Epithelial cell of prostate (primary cell): ENCODE measurements at regions not wholly inside any gene's neighbourhood (a gene's known extent, or its start where the extent isn't known, plus 50 kb on each side); places are given as distances from the start of the nearest gene placed in this dataset.
A peak's percentile ranks its signal among the peaks of the same experiment; 100 is the strongest.

Experiments
- DNase-seq: peaks from one replicate; pipeline ENCODE4 v3.0.0-alpha.2; 2011; ENCODE audit warnings: low read depth, low spot score
- H3K27ac ChIP-seq: fragments of 450-650 bp; 2 replicates; pipeline ENCODE4 v1.5.1; 2017; ENCODE audit warnings: mild to moderate bottlenecking

DNA sequence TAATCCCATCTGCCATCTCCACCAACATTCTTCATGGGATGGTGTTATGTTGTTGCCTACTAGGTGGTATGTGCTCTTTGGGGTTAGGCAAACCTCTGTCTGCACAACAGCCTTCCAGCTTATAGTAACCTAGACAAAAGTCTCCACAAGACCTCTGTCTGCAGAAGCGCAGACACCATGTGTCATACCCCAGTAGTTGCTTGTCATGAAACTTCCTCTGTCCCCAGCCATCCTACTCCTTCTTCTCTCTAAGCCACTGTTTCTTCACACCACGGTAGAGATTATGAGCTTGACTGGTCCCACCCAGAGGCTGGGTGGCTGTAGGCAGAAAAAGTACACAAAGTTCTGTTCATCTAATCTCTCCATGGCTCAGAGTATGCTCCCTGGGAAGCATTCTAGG, 100.3 kb downstream of the MAF start:
- DNase-seq, result no peak
- no peak overlapping the region for H3K27ac ChIP-seq

DNA sequence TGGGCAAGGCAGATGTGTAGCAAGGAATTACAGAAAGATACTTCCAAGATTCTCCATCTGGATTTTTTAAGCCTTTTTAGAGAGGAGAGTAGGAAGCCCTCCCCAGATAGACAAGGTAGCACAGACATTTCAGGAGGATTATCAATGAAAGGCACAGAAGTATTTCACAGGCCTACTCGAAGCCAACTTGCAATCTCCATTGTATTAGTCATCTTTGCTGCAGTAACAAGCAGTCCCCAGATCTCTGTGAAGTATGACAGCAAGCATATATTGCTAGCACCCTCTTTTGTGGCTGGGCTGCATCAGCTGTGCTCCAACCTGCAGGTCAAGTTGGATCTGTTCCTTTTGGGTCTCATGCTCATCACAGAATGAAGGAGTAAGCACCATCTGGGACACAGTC, 101.6 kb downstream of the MAF start:
- DNase-seq, result no peak
- H3K27ac ChIP-seq, result no peak overlapping the region

DNA sequence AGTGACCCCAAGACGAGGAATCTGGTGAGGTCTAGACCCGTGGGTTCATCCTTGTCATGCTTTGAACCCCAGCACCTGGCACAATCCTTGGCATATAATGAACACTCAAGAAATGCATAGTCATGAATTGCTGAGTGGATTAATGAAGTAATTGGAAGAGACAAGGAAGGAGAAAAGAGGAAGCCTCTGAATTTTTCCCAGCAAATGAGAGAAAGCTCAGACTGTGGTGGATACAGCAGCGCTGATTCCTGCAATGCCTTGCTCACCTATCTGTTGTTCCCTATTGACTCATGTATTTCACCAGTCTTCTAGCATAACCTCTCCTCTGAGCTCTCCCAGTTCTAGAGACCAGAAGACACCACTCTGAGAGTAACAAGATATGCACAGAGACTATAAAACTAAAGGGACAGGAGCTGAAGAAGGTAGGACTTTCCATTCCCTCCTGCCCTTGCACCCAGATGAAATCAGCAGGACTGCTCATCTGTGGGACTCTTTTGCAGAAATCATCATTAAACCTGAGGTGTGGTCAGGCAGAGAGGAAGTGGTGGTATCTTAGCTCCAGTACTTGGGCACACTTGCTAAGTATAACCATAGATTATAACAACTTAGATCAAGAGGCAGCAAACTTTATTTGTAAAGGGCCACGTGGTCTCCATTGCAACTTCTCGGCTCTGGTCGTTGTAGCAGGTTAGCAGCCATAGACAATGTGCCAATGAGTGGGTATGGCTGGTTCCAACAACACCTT, 102.8 kb downstream of the MAF start:
- DNase-seq, result no peak

DNA sequence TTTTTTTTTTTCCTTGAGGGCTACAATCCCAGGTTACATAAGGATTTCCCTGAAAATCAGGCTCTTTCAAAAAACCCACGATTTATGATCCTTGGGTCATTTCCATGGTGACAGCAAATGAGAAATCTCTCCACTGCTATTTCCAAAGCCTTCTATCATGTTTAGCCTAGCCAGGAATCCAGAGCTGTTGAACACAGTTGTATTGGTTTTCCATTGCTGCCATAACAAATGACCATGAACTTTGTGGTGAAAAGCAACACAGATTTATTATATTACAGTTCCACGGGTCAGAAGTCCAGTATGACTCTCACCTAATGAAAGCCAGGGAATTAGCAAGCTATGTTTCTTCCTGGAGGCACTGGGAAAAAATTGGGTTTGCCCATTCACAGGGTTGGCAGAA, 106.6 kb downstream of the MAF start:
- DNase-seq, result no peak
- no peak overlapping the region for H3K27ac ChIP-seq

More for the DNA sequence above, 102.8 kb downstream of the MAF start:
- H3K27ac ChIP-seq, result no peak overlapping the region

DNA sequence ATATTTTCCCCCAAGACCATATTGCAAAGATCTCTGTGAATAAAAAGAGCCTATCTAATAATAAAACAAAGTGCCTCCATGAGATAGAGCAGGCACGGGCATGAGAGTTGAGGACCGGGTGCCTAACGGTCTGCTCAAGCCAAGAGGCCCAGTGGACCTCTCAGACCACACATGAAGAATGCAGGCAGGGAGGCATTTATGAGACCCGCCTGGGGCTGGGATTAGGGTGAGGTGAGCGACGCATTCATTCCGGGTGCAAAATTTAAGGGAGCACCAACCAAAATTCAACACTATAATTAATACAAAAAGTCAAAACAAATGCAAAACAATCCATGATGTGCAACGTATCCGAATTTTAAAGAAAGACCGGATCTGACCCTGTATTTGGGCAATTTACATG, 108.5 kb downstream of the MAF start:
- no peak for DNase-seq
- no peak overlapping the region for H3K27ac ChIP-seq

DNA sequence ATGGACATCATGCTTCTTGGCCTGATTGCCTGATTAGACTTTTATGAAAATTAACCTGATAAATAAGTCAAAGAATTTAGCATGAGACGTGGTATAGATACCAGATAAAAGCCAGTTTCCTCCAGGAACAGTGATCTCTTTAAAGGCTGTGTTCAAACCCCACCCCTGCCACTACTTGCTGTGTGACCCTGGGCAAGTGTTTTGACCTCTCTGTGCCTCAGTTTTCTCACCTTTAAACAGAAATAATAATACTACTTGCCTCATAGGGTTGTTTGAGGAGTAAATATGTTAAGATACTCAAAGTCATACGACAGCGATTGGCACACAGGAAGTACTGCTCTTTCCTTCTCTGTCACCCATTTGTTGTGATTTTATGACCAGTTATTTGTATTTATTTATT, 115.5 kb downstream of the MAF start:
- no peak for DNase-seq
- no peak overlapping the region for H3K27ac ChIP-seq

DNA sequence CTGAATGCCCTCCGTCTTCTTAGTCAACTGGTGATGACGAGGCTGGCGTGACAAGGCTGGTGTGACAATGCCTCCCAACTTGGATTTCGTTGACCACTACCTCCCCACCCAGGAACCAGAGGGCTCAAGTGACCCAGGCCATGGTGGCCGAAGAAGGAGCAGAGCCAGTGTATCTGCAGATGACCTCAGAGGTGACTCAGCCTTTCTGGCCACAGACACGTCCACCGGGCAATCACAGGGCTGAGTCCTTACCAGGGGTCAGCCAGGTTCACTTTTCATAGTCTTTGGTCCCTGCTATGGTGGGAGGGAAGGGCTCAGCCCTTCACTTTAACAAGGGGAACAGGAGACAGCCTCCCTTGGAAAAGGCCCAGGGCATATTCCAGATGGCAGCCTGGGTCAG, 116.3 kb downstream of the MAF start:
- no peak overlapping the region for H3K27ac ChIP-seq
- no peak for DNase-seq

DNA sequence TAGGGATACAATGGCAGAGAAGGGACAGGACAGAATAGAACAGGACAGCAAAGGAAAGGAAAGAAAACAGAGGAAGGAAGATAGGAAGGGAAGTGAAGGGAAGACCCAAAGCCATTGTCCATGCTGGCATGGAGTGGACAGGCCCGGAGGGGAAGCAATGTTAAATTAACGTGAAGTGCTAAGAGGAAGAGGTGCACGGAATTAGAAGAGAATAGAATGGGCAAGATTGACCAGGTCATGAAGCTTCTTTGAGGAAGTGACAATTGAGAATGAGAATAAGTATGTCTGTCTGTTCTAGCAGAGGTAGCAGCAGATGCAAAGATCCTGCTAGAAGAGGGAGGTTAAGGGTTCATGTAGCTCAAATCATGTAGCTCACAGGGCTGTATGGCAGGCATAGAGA, 117.2 kb downstream of the MAF start:
- H3K27ac ChIP-seq, result no peak overlapping the region
- no peak for DNase-seq

DNA sequence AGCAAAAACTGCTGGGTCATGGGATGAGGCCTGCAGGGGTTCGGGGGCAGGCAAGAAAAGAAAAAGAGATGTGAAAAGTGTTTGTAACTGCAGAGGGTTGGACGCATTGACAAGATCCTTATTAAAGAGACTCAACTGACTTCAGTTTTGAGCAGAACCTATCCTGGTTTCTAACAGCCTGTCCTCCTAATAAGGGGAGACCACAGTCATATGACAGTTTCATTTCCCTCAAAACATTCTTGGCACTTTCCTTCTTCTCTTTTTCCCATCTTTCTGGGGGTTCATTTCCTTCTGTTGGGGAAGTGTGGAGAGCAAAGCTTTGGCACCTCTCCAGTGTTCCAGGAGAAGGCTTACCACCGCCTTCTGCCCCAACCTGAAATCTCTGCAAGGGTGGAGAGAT, 118.5 kb downstream of the MAF start:
- no peak for DNase-seq
- H3K27ac ChIP-seq, result no peak overlapping the region

DNA sequence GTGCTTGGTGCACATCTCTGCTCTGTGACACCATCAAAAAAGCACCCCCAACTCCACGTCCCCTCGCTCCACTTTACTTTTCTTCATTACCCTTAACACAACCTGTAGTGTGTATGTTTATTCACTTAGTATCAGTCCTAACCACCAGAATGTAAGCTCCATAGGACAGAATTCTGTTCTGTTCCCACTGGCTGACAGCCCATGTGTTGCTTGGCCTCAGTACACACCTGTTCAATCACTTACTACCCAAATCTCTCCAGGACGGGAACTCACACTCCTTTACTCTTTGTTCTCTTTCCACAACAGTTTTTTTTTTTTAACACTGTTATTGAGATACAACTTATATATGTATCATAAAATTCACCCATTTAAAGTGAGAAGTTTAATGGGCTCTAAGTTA, 119.6 kb downstream of the MAF start:
- no peak overlapping the region for H3K27ac ChIP-seq

DNA sequence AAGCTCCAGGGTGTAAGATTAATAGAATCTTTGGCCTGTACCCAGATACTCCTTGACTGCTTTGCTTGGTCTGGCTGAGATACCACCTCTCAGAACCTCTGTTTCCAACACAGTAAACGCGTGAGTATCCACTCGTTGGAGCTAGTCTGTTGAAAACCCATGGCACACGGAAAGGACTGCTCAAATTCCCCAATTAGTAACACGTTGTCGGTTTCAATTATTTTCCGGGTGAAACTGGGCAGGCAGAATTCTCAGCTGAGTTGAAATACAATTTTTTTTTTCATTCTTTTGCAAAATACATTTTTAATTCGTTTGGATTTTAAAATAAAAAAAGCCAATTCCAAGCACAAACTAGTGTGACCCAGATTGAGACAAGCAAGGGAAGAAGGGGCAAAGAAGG, 120.5 kb downstream of the MAF start:
- DNase-seq, result no peak
- no peak overlapping the region for H3K27ac ChIP-seq

More for the DNA sequence above, 119.6 kb downstream of the MAF start:
- no peak for DNase-seq

DNA sequence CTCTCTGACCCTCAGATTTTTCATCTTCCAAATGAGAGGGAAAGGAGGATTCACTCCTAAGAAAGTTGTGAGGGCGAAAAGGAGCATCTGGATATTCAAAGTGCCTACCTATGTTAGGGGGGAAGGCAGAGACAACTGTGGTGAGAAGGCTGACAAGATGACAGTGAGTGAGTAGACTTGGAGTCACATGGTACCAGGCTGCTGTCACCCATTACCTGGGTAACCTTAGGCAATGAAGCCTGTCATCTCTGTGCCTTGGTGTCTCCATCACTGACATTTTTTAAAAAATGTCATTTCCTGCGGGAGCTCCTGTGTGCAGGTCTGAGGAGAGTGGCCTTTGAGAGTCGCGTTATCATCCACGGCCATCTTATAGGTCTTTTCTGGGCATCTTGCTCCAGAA, 124.0 kb downstream of the MAF start:
- H3K27ac ChIP-seq, result no peak overlapping the region
- DNase-seq, result no peak

DNA sequence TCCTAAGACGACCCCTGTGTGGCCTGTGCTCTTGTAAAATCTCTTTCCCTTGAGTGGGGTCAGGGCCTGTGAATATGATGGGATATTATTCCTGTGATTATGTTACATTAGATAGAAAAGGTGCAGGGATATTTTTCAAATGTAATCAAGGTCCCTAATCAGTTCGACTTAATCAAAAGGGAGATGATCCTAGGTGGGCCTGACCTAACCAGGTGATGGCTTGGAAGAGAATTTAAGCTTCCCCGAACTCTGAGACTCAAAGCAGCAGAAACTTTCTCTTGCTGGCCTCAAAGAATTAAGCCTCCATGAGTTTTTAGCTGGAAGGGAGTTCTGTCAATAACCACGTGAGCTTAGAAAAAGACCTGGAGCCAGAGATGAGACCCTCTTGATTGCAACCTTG, 124.7 kb downstream of the MAF start:
- no peak for DNase-seq
- H3K27ac ChIP-seq, result no peak overlapping the region

DNA sequence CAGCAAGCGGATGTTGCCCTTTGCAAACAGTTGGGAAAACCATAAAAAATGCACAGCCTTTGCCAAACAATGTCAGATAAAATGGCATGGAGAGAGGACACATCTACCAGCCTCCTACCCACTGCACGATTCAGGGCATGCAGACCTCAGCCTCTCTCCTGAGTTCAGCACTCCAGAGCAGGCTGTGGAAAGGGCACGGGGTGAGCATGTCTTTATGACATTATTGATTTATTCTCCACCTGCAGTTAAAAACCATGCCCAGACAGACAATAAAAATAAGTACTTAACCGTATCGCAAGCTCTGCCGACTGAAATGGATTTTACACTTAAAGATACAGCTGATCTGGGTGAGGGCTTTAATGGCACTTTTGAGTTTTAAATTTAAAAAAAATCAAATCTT, 127.1 kb downstream of the MAF start:
- H3K27ac ChIP-seq, result no peak overlapping the region
- no peak for DNase-seq

DNA sequence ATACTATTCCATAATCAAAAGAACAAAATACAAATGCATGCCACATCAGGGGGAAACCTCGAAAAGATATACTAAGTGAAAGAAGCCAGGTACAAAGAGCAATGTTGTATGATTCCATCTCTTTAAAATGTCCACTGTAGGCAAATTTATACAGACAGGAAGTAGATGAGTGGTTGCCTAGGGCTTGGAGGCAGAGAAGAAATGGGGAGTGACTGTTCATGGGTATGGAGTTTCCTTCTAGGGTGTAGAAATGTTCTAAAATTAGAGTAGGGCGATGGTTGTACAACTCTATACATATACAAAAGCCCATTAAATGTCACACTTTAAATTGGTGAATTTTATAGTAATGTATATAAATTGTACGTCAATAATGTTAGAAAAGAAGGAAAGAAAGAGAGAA, 128.1 kb downstream of the MAF start:
- H3K27ac ChIP-seq, result no peak overlapping the region
- DNase-seq, result no peak

DNA sequence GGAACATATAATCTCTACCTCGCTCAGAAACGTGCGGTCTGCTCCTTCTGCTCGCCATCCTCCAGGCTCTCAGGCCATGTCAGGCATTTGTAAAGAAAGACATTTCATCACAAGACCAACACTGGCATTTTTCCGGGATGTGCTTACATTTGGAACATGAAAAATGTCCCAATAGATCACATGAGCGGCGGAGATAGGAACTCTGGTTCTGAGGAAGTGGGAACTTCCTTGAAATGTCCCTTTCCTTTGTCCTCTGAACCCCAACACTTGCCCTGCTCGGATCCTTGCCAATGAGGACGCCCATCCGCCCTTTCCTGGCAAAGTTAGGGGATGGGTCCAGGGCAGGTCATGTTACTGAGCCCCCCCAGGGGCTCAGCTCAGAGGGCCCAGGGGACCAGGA, 130.5 kb downstream of the MAF start:
- no peak for DNase-seq
- no peak overlapping the region for H3K27ac ChIP-seq

DNA sequence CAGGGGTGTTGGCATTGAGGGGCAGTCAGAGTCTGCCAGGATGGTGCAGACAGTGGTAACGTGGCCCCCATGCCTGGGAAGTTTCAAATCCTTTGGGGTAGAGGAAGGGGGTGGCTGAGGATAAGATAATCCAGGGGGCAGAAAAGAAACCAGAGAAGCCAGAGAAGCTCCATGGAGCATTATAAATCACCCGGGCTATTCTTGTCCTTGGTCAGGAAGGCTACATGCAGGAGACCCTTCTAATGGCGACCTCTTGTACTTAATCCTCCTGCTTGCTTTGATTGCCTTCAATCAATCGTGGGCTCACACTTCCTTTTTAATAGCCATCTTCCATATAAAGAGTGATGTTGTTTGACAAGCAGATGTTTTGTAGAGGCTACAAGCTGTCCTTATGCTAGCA, 131.9 kb downstream of the MAF start:
- H3K27ac ChIP-seq, result no peak overlapping the region
- no peak for DNase-seq

DNA sequence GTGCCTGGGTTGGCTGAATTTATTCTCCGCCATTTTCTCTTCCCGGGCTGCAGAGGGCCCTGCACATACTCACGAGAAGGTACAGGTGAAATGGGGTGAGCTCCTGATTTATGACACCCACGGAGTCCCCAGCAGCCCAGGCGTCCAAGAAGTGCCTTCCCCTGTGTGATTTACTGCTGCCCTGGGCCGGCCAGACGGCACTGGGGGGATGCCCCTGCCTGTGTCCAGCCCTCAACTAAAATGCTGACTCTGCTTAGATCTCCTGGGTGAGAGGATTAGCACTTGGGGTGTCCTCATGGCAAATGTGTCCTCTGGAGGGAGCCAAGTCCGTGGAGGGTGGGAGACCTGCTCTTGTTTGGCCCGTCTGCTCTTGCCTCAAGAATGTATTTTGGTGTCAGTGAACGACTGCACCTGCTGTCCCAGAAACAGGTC, 132.4 kb downstream of the MAF start:
- H3K27ac ChIP-seq, result no peak overlapping the region
- DNase-seq, result no peak

DNA sequence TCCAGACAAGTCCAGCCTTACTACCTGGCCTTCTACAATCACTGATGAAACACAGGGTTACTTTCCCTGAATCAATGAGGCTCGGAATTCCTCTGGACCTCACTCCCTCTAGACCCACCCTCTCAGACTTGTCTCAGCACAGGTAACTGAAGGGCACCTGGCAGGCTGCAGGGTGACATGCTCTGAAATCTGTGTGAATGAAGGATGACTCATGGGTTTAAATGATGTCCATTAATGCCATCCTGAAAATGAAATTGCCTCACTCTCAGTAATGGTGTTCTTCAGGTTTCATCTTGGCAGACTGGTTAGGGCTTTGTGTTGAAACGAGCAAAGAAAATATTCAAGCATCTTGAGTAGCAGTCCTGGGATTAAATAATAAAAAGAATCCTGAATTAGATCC, 134.4 kb downstream of the MAF start:
- peak overlapping the region; percentile 50 for H3K27ac ChIP-seq
- peak; percentile 60 for DNase-seq

DNA sequence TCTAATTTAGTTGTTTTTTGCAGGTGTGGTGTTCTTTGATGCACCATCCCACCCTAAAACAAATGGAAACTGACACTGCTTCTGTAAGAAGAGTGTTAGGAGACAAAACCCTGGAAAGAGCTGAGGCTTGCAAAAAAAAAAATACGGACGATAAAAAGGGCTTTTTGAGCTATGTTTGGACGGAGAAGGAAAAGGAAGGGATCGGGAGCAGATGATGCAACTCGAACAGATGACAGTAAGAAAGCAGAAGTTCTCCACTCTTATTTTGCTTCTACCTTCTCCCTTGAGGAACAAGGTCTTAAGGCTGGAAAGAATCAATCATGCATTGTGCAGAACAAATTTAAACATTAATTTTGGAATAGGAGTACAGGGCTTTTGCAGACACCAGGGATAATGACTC, 136.7 kb downstream of the MAF start:
- DNase-seq, result no peak
- H3K27ac ChIP-seq, result no peak overlapping the region

DNA sequence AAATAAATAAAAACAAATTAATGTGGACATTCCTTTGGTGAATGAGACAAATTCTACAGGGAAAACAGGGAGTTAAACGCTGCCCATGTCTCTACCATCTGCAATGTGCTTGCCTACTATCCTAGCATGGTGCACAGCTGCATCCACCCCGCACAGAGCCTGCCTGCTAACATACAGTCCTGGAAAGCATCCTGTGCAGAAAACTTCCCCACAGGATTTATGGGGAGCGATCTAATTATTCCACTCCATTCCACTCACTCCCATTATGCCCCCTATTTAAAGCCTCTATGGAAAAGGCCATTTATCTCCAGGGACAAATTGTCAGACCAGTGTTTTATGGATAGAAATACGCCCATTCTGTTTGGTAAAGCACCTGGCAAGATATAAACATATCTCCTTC, 144.5 kb downstream of the MAF start:
- DNase-seq, result no peak
- H3K27ac ChIP-seq, result no peak overlapping the region

DNA sequence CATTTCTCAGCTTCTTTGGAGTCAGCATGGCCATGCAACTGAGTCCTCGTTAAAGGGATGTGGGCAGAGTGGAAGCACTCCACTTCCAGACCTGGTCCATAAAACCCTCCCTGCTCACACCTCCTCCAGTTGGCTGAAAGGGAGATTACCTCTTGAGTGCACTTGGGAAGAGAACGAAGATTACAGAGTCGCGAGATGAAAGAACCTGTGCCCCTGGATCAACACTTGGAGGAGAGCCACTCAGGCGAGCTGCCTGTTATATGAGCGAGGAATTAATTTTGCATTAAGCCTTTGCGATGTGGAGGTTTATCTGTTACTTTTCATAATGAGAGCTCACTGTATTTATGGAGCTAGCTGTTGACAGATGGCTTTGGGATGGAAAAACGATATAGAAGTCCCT, 147.9 kb downstream of the MAF start:
- no peak overlapping the region for H3K27ac ChIP-seq
- no peak for DNase-seq
